GM21737 (cell line): ENCODE measurements at regions not wholly inside any gene's neighbourhood (a gene's known extent, or its start where the extent isn't known, plus 50 kb on each side); places are given as distances from the start of the nearest gene placed in this dataset.

Experiments used
- ATAC-seq: cut with Tn5 transposase; IDR thresholded peaks from one replicate; pipeline ENCODE4 v1.9.1; 2021; ENCODE audit warnings: mild to moderate bottlenecking, moderate library complexity; ENCODE audit not compliant: unreplicated experiment

DNA sequence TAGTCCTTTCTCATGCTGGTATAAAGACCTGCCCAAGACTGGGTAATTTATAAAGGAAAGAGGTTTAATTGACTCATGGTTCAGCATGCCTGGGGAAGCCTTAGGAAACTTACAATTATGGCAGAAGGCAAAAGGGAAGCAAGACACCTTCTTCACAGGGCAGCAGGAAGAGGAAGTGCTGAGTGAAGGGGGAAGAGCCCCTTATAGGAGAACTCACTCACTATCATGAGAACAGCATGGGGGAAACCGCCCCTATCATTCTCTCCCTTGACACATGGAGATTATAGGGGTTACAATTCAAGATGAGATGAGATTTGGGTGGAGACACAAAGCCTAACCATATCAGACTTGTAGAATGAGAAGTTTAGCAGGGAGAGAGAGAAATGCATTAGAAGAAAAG lies 373.3 kb upstream of the DIAPH2 start:
- no peak for ATAC-seq

GRCh38 chrX:96314985-96315384 lies 369.7 kb upstream of the DIAPH2 start:
- no peak for ATAC-seq

DNA sequence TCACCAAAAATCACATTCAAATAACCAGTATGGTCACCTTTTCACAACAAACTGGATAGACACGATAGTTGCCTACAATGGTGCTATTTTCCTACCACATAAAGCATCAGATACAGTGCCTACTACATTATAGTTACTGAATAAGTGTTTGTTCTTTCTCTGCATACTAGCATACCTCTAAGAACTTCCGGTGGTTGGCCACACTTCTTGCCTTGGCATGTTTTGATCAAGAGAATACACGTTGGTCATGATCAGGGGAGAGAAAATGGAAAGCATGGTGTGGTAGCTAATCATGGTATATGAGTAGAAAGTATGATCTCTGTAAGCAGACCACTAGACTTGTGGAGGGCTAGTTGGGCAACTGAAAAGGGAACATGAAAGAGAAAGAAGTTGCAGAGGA lies 322.8 kb upstream of the DIAPH2 start:
- ATAC-seq: no peak

DNA sequence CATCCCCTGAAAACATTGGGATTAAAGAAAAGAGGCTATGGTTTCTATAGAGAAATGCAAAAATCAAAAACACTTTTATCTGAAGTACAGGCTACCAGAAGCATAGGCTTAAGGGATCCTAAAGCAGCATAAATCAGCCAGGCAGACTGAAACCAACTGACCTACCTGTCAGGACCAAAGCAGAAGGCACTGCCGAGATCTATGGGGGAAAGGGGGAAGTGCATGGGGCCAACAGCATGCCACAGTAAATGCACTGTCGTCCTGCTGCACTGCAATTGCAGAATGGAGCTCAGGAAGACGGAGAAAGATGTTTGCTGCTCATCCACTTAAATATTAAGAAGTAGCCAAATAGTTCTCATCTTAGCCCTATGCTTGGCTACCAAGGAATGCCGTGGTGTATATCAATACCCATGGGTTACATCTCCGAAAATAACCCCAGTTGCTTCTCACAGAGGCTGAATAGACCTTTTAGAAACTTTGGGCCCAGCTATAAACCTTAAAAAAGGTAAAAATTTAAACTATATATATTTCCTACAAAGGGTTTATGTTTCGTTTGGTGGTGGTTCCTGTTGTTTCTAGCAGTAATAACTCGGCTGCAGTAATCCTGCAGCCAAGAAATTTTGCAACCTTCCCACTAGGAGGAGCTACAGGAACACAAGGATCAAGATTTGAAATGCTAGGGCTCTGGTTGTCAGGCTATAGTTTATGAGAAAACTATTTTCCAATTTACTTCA lies 312.2 kb upstream of the DIAPH2 start:
- ATAC-seq: no peak

GRCh38 chrX:96373047-96373355 lies 311.6 kb upstream of the DIAPH2 start:
- no peak for ATAC-seq

DNA sequence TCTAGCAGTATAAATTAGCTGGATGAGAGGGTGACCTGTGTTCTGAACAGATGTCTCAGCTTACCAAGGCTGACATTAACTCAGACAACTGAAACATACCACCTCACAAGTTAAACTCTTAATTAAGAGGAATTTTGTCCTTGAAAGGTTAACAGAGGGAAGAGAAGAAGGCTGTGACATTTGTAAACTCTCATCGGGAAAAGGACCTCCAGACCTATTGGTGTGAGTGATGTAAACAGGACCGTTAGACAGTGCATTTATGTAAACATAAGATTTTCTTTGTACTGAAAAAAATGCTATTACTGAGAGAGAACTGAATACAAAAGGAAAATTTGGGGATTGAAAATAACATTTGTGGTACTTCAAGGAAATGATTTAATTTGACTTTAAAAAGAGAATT lies 308.4 kb upstream of the DIAPH2 start:
- ATAC-seq: no peak

- no peak for ATAC-seq
Measured at GRCh38 chrX:96379951-96380350, 304.7 kb upstream of the DIAPH2 start.

DNA sequence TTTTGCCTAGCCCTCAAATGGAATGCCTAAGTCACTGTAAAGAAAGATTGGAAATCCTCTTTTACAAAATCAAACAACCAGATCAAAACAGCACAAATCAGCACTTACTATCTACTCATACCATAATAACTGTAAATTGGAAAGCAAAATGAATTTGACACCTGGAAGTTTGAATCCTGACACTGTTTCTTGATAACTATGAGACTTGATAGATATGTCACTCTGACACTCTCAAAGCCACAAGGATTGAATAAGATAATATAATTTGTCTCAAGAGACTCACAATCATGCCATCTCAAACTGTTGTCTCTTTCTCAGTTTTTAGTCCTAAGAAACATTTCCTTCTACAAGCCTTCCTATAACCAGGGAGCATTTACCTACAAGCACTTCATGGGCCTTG lies 302.6 kb upstream of the DIAPH2 start:
- ATAC-seq: no peak

GRCh38 chrX:96383428-96383827 lies 301.2 kb upstream of the DIAPH2 start:
- no peak for ATAC-seq

DNA sequence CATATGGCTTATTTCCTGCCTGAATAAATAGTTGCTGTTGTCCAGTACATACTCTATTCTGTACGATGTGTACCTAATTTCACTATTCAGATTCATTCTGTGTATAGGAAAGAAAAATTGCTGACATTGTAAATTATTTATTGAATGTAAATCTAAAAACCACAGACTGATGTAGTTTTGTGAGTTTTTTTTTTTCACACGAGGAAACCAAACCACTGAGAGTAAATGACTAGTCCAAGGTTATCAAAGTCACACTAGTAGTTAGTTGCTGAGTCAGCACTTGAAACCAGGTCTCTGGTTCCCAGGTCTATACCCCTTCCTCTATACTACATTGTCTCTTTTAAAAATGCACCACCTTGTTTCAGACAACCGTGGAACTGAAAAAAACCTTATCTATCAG lies 298.3 kb upstream of the DIAPH2 start:
- ATAC-seq: no peak

DNA sequence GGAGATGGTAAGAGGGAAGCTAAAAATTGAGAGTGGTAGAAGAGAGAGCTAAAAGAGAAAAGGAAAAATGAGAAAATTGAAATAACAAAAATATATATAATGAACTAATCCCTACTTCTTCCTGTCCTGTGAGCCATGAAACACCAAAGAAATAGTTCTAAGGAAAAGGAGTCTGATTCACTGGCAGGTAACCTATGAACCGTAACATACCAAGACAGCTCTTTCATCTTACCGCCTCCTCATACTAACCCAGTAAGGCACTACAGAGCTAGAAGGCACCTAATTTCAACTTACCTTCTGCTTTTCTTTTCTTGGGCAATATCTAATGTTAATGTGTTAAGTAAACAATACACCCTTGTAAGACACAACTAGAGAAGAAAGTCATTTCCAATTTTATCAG lies 297.7 kb upstream of the DIAPH2 start:
- ATAC-seq: no peak

- no peak for ATAC-seq
Measured at GRCh38 chrX:96387801-96388200, 296.8 kb upstream of the DIAPH2 start.

GRCh38 chrX:96389281-96390047 lies 295.2 kb upstream of the DIAPH2 start:
- no peak for ATAC-seq

- no peak for ATAC-seq
Measured at GRCh38 chrX:96394598-96394997, 290.0 kb upstream of the DIAPH2 start.

DNA sequence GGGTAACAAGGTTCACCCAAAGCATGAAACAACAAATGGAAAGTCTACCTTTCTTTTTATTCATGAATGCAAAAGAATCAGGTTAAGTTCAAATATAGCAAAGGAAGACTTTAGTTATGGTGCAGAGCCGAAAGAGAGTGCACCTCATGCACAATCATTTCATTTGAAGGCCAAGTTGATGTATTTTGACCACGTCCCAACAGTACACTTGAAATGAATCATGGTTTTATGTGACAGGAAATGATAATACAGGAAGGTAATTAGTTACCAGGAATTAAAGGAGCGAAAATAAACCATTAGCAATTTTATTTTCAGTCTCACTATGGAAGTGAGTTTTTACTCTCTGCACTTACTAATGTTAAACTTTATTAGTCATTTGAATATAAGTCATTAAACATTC lies 281.2 kb upstream of the DIAPH2 start:
- ATAC-seq: no peak

DNA sequence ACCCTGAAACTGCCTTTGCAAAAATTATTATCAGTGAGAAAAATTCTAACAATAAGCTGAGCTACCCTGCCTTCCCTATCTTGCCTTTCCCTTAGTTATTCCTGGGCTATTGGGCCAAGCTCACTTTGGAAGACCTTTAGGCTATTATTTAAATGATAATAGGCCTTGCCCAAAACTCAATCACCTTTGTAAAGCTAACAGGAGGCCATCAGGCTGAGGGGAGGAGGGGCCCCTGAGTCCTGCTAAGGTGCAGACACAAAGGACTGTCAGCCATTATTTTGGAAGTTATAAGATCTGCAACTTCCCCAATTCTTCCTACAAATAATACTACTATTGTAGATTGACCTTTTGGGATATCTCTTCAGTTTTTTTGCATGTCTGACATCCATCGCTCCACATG lies 278.8 kb upstream of the DIAPH2 start:
- ATAC-seq: no peak

GRCh38 chrX:96407072-96407471 lies 277.6 kb upstream of the DIAPH2 start:
- ATAC-seq: no peak

DNA sequence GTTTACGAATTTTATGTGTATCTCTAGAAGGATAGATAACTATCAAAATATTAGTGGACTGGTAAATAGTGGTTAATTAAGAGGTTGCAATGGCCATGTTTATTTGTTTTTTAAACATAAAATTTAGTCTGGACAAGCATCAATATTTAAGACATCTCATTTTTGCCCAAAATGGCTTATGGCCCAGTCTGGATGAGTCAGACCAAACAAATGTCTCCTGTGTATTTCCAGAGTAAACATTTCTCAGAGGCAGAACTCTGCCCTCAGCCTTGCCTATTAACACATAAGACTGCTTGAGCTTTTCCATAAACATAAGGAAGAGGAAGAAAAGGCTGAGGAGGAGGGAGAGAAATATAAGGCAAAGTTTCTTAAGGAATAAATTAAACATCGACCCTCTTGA lies 277.1 kb upstream of the DIAPH2 start:
- no peak for ATAC-seq

GRCh38 chrX:96407981-96408380 lies 276.7 kb upstream of the DIAPH2 start:
- no peak for ATAC-seq

GRCh38 chrX:96410927-96411326 lies 273.7 kb upstream of the DIAPH2 start:
- no peak for ATAC-seq

GRCh38 chrX:96417695-96418094 lies 266.9 kb upstream of the DIAPH2 start:
- ATAC-seq: no peak

DNA sequence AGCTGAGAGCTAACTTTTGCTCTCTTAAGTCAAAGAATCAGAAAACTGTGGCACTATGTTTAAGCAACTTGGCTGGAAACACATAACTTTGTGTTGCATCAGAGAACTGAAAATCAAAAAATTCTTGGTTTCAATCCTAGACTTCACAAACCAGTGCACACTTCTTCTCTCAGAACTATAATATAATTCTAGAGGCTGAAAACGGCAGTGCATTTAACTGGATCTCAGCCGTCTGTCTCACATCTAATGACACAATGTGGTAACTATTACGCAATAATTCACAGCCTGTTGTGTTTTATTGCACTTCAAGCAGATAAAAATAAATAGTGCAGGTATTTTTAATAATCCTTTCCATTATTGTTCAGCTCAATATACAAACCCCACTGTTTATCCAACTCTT lies 260.6 kb upstream of the DIAPH2 start:
- no peak for ATAC-seq

DNA sequence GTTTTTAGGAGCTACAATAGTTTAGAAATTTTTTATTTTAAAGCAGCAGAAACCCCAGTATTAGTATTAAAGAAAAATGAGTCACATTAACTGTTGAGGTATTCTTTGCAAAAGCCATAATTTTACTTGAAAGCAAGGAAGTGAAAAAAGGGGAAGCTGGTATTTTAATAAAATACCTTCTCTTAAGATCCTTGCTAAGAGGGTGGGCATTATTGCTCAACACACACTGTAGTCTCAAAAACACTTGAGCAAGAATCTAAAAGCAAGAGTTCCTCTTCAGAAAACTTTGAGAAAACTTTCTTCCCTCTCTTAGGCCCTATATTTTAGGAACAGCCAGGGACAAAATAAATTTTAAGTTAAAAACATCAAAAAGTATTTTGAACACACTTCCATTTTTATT lies 259.4 kb upstream of the DIAPH2 start:
- ATAC-seq: no peak
